ENCODE measurements at regions not wholly inside any gene's neighbourhood (a gene's known extent, or its start where the extent isn't known, plus 50 kb on each side); places are given as distances from the start of the nearest gene placed in this dataset.

DNA sequence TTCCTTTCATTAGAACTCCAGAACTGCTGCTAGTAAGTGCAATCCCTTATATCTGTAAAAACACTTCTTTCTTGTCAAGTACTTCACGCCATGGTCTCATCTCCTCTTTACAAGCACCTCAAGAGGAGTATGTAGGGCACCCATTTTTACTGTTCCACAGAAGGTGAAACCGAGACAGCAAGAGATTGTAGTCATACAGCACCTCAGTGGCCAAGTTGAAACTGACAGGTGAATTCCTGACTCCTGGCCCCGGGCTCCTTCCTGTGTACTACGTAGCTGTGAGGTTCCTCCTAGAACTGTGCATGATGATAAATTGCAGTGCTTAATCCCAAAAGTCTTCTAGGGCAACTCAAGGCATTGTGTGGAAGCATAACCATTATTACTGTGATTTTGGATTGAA lies 131.5 kb upstream of the MEIS1 start:
- TF ChIP-seq CTCF (IDR thresholded peaks at IDR 0.05; ENCODE audit: low read length) = no peak
- TF ChIP-seq EZH2 (optimal IDR thresholded peaks at IDR 0.05; ENCODE audit: low read depth, low read length) = no peak
- TF ChIP-seq EZH2phosphoT487 (IDR thresholded peaks at IDR 0.05; ENCODE audit: low read length) = no peak
